Tibial nerve (tissue), 4 donors: ENCODE measurements at regions not wholly inside any gene's neighbourhood (a gene's known extent, or its start where the extent isn't known, plus 50 kb on each side); places are given as distances from the start of the nearest gene placed in this dataset.

ENCODE experiments used
- CTCF ChIP-seq, 5 experiments: fragments of 200-600 bp in 3 of 5; fragments of 450-650 bp in 2 of 5; sonication (generic) in 3 of 5; IDR thresholded peaks; one replicate each; pipeline ENCODE4 v1.5.1; 2016 to 2019; ENCODE audit warnings: antibody characterized with exemption in 5 of 5, mild to moderate bottlenecking in 3 of 5, moderate library complexity in 2 of 5
- EP300 ChIP-seq, 2 donors: sonication (generic); formaldehyde crosslinking; IDR thresholded peaks; one replicate each; pipeline ENCODE4 v1.6.1; 2017; ENCODE audit warnings: antibody characterized with exemption in 2 of 2, mild to moderate bottlenecking in 1 of 2
- POLR2A ChIP-seq, 2 donors: fragments of 450-650 bp; IDR thresholded peaks; one replicate each; pipeline ENCODE4 v1.6.1; 2017; ENCODE audit warnings: antibody characterized with exemption in 2 of 2, mild to moderate bottlenecking in 2 of 2, moderate library complexity in 2 of 2

GRCh38 chr5:4309026-4309425, 713.4 kb downstream of the IRX1 start:
- TF ChIP-seq CTCF (IDR thresholded peaks at IDR 0.05) (no peak), POLR2A (IDR thresholded peaks at IDR 0.05) (no peak), EP300 (IDR thresholded peaks at IDR 0.05) (no peak)
